ENCODE measurements at regions not wholly inside any gene's neighbourhood (a gene's known extent, or its start where the extent isn't known, plus 50 kb on each side); places are given as distances from the start of the nearest gene placed in this dataset.

DNA sequence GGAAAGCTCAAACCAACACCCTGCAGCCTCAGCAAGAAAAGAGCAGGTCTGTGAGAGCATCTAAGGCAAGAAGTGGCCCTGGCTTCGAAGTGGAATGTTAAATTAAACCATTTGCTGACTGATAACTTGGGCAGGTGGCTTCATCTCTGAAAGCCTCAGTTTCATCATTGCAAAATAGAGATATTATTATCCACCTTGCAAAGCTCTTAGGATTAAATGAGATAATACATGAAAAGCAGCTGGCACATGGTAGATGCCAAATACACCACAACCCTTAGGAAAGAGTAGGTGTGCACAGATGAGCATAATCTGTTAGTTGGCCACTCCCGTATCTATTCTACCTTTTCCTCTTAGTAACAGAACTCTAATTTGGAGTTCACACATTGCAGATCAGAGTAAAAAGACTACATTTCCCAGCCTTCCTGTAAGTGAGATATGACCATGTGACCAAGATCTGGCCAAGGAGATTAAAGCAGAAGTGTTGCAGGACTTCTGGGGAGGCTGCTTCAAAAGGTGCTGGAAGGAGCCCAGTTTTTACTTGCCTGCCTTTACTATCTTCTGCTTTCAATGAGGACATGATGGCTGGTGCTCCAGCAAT is 288.7 kb downstream of the SOX9 start:
- DNase-seq (ENCODE audit: low spot score) = no peak

- no peak for DNase-seq (ENCODE audit: low spot score)
Measured at GRCh38 chr17:72411124-72411563, 290.3 kb downstream of the SOX9 start.

- DNase-seq (ENCODE audit: low spot score) = no peak
Measured at GRCh38 chr17:72412650-72413076, 291.8 kb downstream of the SOX9 start.

- no peak for DNase-seq (ENCODE audit: low spot score)
Measured at GRCh38 chr17:72413077-72414031, 292.5 kb downstream of the SOX9 start.

- no peak for DNase-seq (ENCODE audit: low spot score)
Measured at GRCh38 chr17:72414032-72414396, 293.2 kb downstream of the SOX9 start.

DNA sequence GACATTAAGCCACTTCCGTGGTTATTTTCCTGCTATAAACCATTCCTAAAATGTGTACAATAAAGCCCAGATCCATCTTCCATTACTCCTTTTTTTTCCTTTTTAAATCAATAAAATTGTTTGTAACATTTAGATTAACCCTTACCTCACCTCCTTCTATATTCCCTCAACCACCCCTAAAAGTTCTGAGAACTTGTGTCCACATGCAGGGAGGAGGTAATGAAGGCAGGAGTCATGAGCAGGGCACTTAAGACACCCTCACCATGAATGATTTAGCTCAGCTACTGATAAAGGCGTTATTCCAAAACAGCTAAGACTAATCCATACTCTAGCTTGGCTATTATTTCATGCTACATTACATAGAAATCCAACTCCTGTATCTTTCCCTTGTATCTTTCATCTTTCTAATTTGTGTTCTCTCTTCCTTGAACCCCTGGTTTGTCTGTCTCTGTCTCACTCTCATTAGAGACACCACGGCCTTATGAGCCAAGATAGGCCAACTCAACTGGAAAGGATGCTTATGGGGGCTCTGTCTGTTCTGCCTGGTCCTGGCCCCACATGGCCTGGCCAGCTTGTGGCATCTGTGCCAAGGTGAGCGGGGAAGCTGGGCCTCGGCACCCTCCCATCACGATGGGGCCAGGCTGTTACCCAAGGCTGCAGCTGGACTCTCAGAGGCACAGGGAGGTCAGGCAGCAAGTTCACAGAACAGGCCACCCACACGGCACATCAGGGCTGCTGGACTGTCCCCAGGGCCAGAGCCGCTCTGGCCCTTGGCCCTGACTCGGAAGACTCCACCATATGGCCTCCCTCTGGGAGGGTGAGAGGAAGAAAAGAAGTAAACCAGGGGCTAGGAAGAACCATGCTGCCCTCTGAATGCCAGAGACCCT is 294.4 kb downstream of the SOX9 start:
- no peak for DNase-seq (ENCODE audit: low spot score)

DNA sequence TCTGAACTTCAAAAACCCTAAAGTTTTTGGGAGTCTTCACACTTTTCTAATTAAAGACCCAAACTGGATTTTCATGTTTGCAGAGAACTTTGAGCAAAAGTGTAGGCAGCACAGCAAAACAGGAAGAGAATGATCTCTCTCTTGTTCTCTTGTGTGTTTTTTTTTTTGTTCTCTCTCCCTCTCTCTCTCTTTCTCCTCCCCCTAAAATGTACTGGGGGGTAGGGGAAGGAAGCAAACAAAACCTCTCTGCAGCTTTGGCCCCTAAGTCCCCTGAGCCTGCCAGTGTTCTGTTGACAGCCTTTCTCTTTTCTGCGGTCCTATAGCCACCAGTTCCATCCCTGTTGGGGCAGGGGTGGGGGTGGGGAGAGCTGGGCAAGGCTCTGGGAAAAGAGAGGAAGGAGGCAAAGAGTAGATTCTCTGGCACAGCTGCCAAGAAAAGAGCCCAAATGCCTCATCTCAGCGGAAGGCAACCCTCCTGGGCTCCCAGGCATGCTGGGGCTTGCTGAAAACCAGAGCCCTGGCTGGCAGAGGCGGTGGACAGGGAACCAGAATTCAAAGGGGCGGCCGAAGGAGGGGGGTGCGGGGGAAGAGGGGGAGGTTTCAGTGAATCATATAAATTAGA is 295.3 kb downstream of the SOX9 start:
- no peak for DNase-seq (ENCODE audit: low spot score)

DNA sequence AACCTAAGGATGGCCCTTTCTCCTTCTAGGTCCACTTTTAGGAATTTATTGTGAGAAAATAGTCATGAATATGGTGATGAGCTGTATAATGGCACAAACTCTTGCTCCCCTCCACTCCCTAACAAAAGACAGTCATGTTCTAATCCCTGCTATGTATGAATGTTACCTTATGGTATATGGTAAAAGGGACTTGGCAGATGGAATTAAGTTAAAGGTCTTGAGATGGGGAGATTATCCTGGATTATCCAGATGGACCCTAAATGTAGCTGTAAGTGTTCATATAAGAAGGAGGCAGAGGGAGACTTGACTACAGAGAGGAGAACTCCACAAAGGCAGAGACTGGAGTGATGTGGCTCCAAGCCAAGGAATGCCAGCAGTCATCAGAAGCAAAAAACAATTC is 296.1 kb downstream of the SOX9 start:
- DNase-seq (ENCODE audit: low spot score) = no peak

DNA sequence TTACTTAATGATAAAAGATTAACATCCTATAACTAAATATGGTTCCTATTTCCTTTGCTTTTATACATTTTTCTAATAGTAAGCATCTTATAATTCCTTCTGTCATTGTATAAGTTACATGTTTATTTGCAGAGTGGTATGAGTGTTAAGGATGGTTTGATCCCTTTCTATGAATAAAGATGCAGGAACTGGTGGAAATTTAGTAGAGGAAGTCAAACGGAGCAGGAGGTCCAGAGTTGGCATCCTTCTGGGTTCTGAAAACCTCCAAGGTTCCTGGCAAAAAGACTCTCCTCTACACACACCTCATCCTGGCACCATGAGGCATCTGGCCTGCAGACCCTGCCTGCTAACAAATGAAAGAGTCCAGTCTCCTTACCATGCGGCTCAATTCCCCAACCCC is 296.8 kb downstream of the SOX9 start:
- no peak for DNase-seq (ENCODE audit: low spot score)

DNA sequence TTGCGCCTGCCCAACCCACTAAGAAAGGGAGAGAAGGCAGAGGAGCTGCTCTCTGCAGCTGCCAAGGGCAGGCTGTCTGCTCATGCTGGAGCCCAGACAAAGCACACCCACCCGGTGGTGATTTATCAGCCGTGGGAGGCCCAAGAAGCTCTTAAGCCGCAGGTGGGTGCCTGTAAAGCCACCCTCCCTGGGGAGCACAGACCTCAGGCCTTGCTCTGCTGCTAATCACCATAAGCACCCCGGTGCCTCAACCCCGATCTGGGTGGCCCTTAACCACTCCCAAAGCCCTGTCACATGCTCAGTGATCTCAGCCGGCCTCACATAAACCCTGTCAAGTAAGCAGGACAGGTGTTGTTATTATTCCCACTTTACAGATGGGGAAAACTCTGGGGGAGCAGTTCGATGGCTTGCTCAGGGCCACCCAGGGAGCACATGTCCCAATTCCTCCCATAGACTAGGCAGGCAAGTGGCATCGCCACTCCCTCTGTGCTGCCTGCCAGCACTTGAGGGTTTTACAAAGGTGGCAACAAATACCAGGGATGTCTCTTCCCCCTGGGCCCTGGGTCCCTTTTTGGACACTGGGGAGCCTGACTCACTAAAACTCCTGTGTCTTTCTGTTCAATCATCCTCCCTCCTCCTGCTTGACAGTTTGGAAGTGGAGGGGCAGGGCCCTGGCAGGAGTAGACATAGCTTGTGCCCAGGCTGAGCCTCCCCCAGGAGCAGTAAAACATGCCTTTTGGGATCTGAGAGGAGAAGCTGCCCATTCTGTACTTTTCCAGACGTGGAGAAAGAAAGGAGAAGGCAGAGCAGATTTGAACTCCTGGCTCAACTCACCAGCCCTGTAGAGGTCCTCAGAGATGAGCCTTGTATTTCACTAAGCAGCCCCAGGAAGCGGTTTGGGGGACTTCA is 299.3 kb downstream of the SOX9 start:
- DNase-seq (ENCODE audit: low spot score) = no peak

GRCh38 chr17:72420775-72421127 is 299.9 kb downstream of the SOX9 start:
- no peak for DNase-seq (ENCODE audit: low spot score)

- peak; percentile 79 for DNase-seq (ENCODE audit: low spot score)
Measured at GRCh38 chr17:72421128-72422092, 300.6 kb downstream of the SOX9 start.

GRCh38 chr17:72422204-72422504 is 301.3 kb downstream of the SOX9 start:
- DNase-seq (ENCODE audit: low spot score) = no peak

DNA sequence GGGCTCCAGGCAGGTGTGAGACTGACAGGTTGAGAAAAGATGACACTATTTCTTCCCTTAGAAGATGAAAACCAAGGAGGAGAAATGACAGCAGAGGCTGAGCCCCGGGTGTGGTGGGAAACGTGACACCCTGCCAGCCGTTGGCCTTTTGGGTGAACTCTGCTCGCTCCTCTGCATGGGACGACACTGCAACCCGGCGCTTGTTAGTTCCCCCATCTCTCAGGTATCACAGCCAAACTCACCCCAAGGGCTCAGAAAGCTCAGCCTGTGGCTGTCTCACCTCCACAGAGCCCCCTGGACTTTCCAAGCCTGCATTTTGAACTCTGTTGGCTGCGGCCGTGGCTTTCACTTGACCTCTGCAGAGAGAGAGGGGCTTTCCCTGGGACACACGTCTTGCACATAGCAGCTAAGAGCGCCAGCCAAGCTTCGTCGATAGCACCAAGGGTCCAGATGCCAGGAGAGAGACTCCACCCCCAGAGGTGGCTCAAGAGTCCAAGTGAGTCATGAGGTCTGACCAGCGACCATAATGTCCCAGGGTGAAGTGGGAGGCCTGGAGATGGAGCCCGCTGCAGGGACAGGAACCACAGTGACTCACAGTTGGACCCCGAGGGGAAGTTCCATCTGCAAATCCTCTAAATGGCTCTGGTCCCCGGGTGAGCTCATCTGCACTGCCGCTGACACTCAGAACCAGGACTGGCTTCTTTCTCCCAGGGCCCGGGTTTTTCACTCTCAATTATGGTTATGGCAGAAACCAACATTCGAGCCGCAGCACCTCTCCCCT is 301.9 kb downstream of the SOX9 start:
- DNase-seq (ENCODE audit: low spot score) = peak; percentile 83

DNA sequence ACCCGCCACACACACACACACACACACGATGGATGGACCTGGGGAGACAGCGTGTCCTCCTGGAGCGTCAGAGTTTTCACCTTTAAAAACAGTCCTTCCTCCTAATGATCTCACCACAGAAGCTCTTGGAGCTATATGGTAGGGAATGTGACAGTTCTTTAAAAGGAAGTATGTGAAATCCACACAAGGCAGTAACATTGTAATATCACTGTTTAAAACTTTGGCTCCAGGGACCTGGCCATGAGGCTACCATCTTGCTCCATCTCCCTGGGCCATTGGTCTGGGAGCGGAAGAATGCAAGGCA is 302.4 kb downstream of the SOX9 start:
- no peak for DNase-seq (ENCODE audit: low spot score)

DNA sequence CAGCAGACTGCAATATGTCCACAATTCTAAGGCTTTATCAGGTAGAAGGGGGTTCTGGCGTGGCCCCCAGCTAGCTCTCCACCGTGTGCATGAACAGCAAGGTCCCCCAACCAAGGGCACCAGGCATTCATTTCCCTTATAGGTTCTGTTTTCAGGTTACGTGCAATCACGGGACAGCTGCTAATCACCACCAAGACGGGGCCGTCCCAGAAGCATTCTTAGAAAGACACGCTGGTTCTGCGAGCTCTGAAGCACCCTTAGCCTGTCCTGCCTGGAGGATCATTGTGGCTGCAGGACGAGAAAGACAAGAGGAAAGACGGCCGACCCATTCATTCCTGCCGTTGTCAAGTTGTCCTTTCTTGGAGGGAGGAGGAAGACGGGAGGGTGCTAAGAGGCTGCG is 302.9 kb downstream of the SOX9 start:
- no peak for DNase-seq (ENCODE audit: low spot score)

- DNase-seq (ENCODE audit: low spot score) = no peak
Measured at GRCh38 chr17:72424505-72425117, 303.8 kb downstream of the SOX9 start.

DNA sequence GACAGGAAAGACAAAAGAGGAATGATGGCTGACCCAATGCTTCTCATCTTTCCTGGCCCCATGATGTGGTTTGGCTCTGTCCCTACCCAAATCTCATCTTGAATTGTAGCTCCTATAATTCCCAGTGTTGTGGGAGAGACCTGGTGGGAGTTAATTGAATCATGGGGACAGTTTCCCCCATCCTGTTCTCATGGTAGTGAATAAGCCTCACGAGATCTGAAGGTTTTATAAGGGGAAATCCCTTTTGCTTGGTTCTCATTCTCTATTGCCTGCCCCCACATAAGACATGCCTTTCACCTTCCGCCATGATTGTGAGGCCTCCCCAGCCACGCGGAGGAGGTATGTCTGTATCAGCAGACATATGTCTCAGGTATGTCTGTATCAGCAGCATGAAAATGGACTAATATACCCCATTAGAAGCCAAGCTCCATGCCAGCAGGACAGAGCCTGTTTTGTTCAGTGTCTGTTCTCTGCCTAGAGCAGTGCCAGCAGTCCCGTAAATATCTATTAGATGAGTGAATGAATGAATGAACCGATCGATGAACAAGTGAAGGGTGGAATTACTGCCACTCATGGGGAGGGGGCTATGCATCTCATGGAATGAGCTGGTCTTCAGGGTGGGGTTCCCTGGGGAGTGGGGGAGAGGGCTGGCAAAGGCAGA is 304.4 kb downstream of the SOX9 start:
- no peak for DNase-seq (ENCODE audit: low spot score)

- DNase-seq (ENCODE audit: low spot score) = no peak
Measured at GRCh38 chr17:72425794-72426168, 305.0 kb downstream of the SOX9 start.

All from AG08396 (cell line).